GM12878 (cell line): ENCODE measurements at regions not wholly inside any gene's neighbourhood (a gene's known extent, or its start where the extent isn't known, plus 50 kb on each side); places are given as distances from the start of the nearest gene placed in this dataset.

ENCODE experiments used
- ATAC-seq: fragments of 200-7000 bp; cut with Tn5 transposase; 3 replicates; pipeline ENCODE4 v1.9.1; 2020; ENCODE audit warnings: mild to moderate bottlenecking, moderate library complexity
- BruUV-seq: library from RNA; stranded (reverse); fragments of 400-500 nt; replicated peaks from 2 replicates; lab custom pipeline; 2021; lab: Mats Ljungman, UMichigan
- CTCF ChIA-PET: fragments of 300-600 bp; sonication (Branson Sonifier 250); formaldehyde crosslinking; extraction: SDS; loops from one replicate; lab custom pipeline; 2021; ENCODE audit warnings: inconsistent platforms; lab: Yijun Ruan, JAX
- POLR2A ChIA-PET: fragments of 350-600 bp; formaldehyde crosslinking; extraction: SDS; loops from one replicate; lab custom pipeline; 2021; ENCODE audit warnings: inconsistent platforms; lab: Charles Lee
- RAD21 ChIA-PET: fragments of 300-600 bp; sonication (Branson Sonifier 250); formaldehyde crosslinking; loops from one replicate; lab custom pipeline; 2023; ENCODE audit warnings: antibody characterized with exemption; ENCODE audit not compliant: unreplicated experiment; lab: Charles Lee
- SMC1A ChIA-PET: fragments of 300-600 bp; sonication (Branson Sonifier 250); formaldehyde crosslinking; loops from one replicate; lab custom pipeline; 2023; ENCODE audit not compliant: unreplicated experiment, uncharacterized antibody; lab: Charles Lee
- DNase-seq: peaks from one replicate; pipeline ENCODE4 v3.0.0-alpha.2; 2011; ENCODE audit warnings: low read depth, low spot score
- FAIRE-seq: peaks from 3 replicates; lab custom pipeline; 2011; peaks lifted over from hg19 to GRCh38; lab: Jason Lieb, UNC
- H2AFZ ChIP-seq: 2 replicates; pipeline ENCODE4 v1.6.0; 2011; ENCODE audit warnings: low read depth, low read length, control low read depth; ENCODE audit not compliant: control insufficient read depth
- H3K27ac ChIP-seq: 2 replicates; pipeline ENCODE4 v1.5.1; 2011; ENCODE audit warnings: control low read depth; ENCODE audit not compliant: control insufficient read depth, insufficient read depth
- H3K27me3 ChIP-seq, 2 experiments: replicated peaks in 1 of 2; 2 replicates each; pipeline versions ENCODE4 v1.6.0 to v1.6.1; 2011; ENCODE audit warnings: low read length in 1 of 2; ENCODE audit not compliant: control insufficient read depth in 2 of 2, insufficient read depth in 2 of 2
- H3K36me3 ChIP-seq, 2 experiments: 2 replicates each; pipeline ENCODE4 v1.5.1; 2011; ENCODE audit warnings: low read length in 1 of 2; ENCODE audit not compliant: control insufficient read depth in 2 of 2, insufficient read depth in 2 of 2
- H3K4me1 ChIP-seq: 2 replicates; pipeline ENCODE4 v1.6.1; 2011; ENCODE audit warnings: mild to moderate bottlenecking, low read length, moderate library complexity, mixed read lengths; ENCODE audit not compliant: control insufficient read depth, insufficient read depth
- H3K4me2 ChIP-seq: 2 replicates; pipeline ENCODE4 v1.6.0; 2011; ENCODE audit warnings: control low read depth; ENCODE audit not compliant: control insufficient read depth, insufficient read depth
- H3K4me3 ChIP-seq: fragments of 200-600 bp; sonication (generic); 2 replicates; pipeline ENCODE4 v1.5.1; 2016
- H3K79me2 ChIP-seq: 2 replicates; pipeline ENCODE4 v1.6.0; 2011; ENCODE audit warnings: low read length; ENCODE audit not compliant: control insufficient read depth, insufficient read depth
- H3K9ac ChIP-seq: 2 replicates; pipeline ENCODE4 v1.8.0; 2011; ENCODE audit warnings: low read length, control low read depth, mixed read lengths; ENCODE audit not compliant: control insufficient read depth, insufficient read depth
- H3K9me3 ChIP-seq: replicated peaks from 3 replicates; pipeline ENCODE4 v1.5.1; 2011; ENCODE audit warnings: mild to moderate bottlenecking, low read length; ENCODE audit not compliant: control insufficient read depth, insufficient read depth
- H4K20me1 ChIP-seq: 2 replicates; pipeline ENCODE4 v1.6.0; 2011; ENCODE audit not compliant: control insufficient read depth, insufficient read depth
- EZH2 ChIP-seq: IDR thresholded peaks from 2 replicates; pipeline ENCODE4 v1.6.1; 2012; ENCODE audit warnings: low read depth, mild to moderate bottlenecking, control low read depth, inconsistent platforms, low read length, borderline replicate concordance; ENCODE audit not compliant: control insufficient read depth
- FOS ChIP-seq: IDR thresholded peaks from 3 replicates; pipeline ENCODE4 v1.6.1; 2011; ENCODE audit warnings: borderline replicate concordance; ENCODE audit not compliant: insufficient read length; ENCODE audit errors: extremely low read depth
- GABPA ChIP-seq: IDR thresholded peaks from 2 replicates; pipeline ENCODE4 v1.6.1; 2014; ENCODE audit warnings: antibody characterized with exemption, low read depth, mild to moderate bottlenecking, inconsistent platforms
- HCFC1 ChIP-seq: fragments of 150-350 bp; IDR thresholded peaks from 2 replicates; pipeline ENCODE4 v1.6.1; 2014; ENCODE audit warnings: low read length
- HDAC6 ChIP-seq: fragments of 200-600 bp; sonication (generic); IDR thresholded peaks from one replicate; pipeline ENCODE4 v1.8.0; 2017; ENCODE audit warnings: antibody characterized with exemption; ENCODE audit not compliant: unreplicated experiment
- MTA3 ChIP-seq: IDR thresholded peaks from 2 replicates; pipeline ENCODE4 v1.6.1; 2012; ENCODE audit warnings: low read length, inconsistent platforms, borderline replicate concordance
- NR2C1 ChIP-seq: fragments of 450-650 bp; IDR thresholded peaks from 2 replicates; pipeline ENCODE4 v1.6.1; 2017; ENCODE audit warnings: antibody characterized with exemption, mild to moderate bottlenecking, moderate library complexity
- NRF1 ChIP-seq: conservative IDR thresholded peaks from 2 replicates; pipeline ENCODE4 v1.6.1; 2011; ENCODE audit warnings: mild to moderate bottlenecking, low read depth, low read length, improper control_type of control experiment
- PAX5 ChIP-seq: IDR thresholded peaks from 2 replicates; pipeline ENCODE4 v1.6.1; 2011; ENCODE audit warnings: low read depth, low read length, borderline replicate concordance
- SUZ12 ChIP-seq: fragments of 200-600 bp; sonication (generic); IDR thresholded peaks from one replicate; pipeline ENCODE4 v1.6.1; 2018; ENCODE audit warnings: antibody characterized with exemption, mild to moderate bottlenecking; ENCODE audit not compliant: unreplicated experiment
- WRNIP1 ChIP-seq: IDR thresholded peaks from 2 replicates; pipeline ENCODE4 v1.6.1; 2011; ENCODE audit warnings: low read depth, low read length, improper control_type of control experiment, borderline replicate concordance
- ZBTB4 ChIP-seq: fragments of 450-650 bp; formaldehyde crosslinking; IDR thresholded peaks from 2 replicates; pipeline ENCODE4 v1.4.0; 2022; ENCODE audit warnings: mild to moderate bottlenecking, moderate library complexity
- ZNF217 ChIP-seq: fragments of 450-650 bp; IDR thresholded peaks from 2 replicates; pipeline ENCODE4 v1.6.1; 2017; ENCODE audit warnings: antibody characterized with exemption, mild to moderate bottlenecking
- ZNF274 ChIP-seq: IDR thresholded peaks from one replicate; pipeline ENCODE4 v1.8.0; 2011; ENCODE audit not compliant: insufficient read length, insufficient read depth
- ZNF384 ChIP-seq: IDR thresholded peaks from 2 replicates; pipeline ENCODE4 v1.6.1; 2012; ENCODE audit warnings: low read depth, mild to moderate bottlenecking, low read length, improper control_type of control experiment, borderline replicate concordance
- WGBS: methylation state at CpG from one replicate; pipeline ENCODE4 v1.1.6; 2016; ENCODE audit warnings: low lambda C conversion rate; ENCODE audit not compliant: insufficient replicate concordance, insufficient coverage; ENCODE audit errors: missing lambda C conversion rate; 5-methylcytosine and 5-hydroxymethylcytosine counted together
- in situ Hi-C: fragments of 300-500 bp; cut with MboI; formaldehyde crosslinking; loops from 9 replicates; pipeline ENCODE4 v1.14.3; 2018; ENCODE audit warnings: mixed read lengths
- intact Hi-C: fragments of 100-400 bp; cut with micrococcal nuclease; formaldehyde crosslinking; loops from one replicate; pipeline ENCODE4 v1.14.2; 2022; ENCODE audit not compliant: unreplicated experiment
- TF ChIP-seq, protein P1 (sequence below): fragments of 450-650 bp; IDR thresholded peaks from 2 replicates; pipeline ENCODE4 v1.6.1; 2017; ENCODE audit warnings: mild to moderate bottlenecking, moderate library complexity

- no peak for TF ChIP-seq ZNF274
- TF ChIP-seq ZNF217 = no peak
- no peak for TF ChIP-seq MTA3
- TF ChIP-seq HDAC6 = no peak
- TF ChIP-seq FOS = no peak
- no peak for TF ChIP-seq PAX5
- TF ChIP-seq NRF1 = no peak
- no peak for TF ChIP-seq WRNIP1
These were observed 201.5 kb upstream of the CAND1 start (continued) for GRCh38 chr12:67067453-67068203.

GRCh38 chr12:67068204-67068731, 200.9 kb upstream of the CAND1 start:
- ChIA-PET RAD21 (no interaction called here), CTCF (interaction anchor here (0.6 kb wide), 1 partner anchor 28 kb away, joined by 3 read pairs; no protein-coding TSS in a partner anchor), SMC1A (interaction anchor here (0.6 kb wide), 1 partner anchor 17 kb away, joined by 3 read pairs; no protein-coding TSS in a partner anchor), POLR2A (no interaction called here)
- Histone ChIP-seq H2AFZ (no peak overlapping the region), H3K9me3 (no peaks in the 10 kb centered on the region), H4K20me1 (no peaks in the 10 kb centered on the region), H3K27me3 (peaks cover 14 to 17% of the 10 kb centered on the region in 2 experiments), H3K4me1 (no peaks in the 10 kb centered on the region), H3K36me3 (no peaks in the 10 kb centered on the region), H3K79me2 (no peaks in the 10 kb centered on the region), H3K27ac (no peak overlapping the region), H3K9ac (no peak overlapping the region), H3K4me3 (no peak overlapping the region), H3K4me2 (no peak overlapping the region)
- in situ Hi-C loops = no loop called here
- DNase-seq (no peak), ATAC-seq (no peak), FAIRE-seq (no peak)
- BruUV-seq = no TSS peak
- WGBS = 29% methylated on average over 17 of the region's 20 CpGs
- intact Hi-C loops = no loop called here
- 0 out of 2 replicates have a peak, but pooled peaks have one; percentile 24 for TF ChIP-seq EZH2
- peak; percentile 70 for TF ChIP-seq SUZ12
- TF ChIP-seq NR2C1 = no peak
- TF ChIP-seq ZBTB4 = no peak
- no peak for TF ChIP-seq GABPA
- no peak for TF ChIP-seq HCFC1
- no peak for TF ChIP-seq ZNF384
- TF ChIP-seq, protein P1, sequence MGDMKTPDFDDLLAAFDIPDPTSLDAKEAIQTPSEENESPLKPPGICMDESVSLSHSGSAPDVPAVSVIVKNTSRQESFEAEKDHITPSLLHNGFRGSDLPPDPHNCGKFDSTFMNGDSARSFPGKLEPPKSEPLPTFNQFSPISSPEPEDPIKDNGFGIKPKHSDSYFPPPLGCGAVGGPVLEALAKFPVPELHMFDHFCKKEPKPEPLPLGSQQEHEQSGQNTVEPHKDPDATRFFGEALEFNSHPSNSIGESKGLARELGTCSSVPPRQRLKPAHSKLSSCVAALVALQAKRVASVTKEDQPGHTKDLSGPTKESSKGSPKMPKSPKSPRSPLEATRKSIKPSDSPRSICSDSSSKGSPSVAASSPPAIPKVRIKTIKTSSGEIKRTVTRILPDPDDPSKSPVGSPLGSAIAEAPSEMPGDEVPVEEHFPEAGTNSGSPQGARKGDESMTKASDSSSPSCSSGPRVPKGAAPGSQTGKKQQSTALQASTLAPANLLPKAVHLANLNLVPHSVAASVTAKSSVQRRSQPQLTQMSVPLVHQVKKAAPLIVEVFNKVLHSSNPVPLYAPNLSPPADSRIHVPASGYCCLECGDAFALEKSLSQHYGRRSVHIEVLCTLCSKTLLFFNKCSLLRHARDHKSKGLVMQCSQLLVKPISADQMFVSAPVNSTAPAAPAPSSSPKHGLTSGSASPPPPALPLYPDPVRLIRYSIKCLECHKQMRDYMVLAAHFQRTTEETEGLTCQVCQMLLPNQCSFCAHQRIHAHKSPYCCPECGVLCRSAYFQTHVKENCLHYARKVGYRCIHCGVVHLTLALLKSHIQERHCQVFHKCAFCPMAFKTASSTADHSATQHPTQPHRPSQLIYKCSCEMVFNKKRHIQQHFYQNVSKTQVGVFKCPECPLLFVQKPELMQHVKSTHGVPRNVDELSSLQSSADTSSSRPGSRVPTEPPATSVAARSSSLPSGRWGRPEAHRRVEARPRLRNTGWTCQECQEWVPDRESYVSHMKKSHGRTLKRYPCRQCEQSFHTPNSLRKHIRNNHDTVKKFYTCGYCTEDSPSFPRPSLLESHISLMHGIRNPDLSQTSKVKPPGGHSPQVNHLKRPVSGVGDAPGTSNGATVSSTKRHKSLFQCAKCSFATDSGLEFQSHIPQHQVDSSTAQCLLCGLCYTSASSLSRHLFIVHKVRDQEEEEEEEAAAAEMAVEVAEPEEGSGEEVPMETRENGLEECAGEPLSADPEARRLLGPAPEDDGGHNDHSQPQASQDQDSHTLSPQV = no peak
